ENCODE measurements at regions not wholly inside any gene's neighbourhood (a gene's known extent, or its start where the extent isn't known, plus 50 kb on each side); places are given as distances from the start of the nearest gene placed in this dataset.
A peak's percentile ranks its signal among the peaks of the same experiment; 100 is the strongest.

GRCh38 chr11:111172321-111172862 is 73.1 kb upstream of the POU2AF2 start:
- TF ChIP-seq CTCF (IDR thresholded peaks at IDR 0.05) = no peak
- H3K36me3 ChIP-seq = no peaks in the 10 kb centered on the region
- intact Hi-C loops (cut with DNase I) = no loop called here

GRCh38 chr11:111170761-111171379 is 74.7 kb upstream of the POU2AF2 start:
- Histone ChIP-seq H3K27ac (no peak overlapping the region), H3K9me3 (no peaks in the 10 kb centered on the region), H3K27me3 (no peaks in the 10 kb centered on the region), H3K4me1 (no peaks in the 10 kb centered on the region), H3K4me3 (no peak overlapping the region), H3K36me3 (no peaks in the 10 kb centered on the region)
- intact Hi-C loops (cut with DNase I) = no loop called here
- DNase-seq = no peak
- no peak for TF ChIP-seq CTCF (IDR thresholded peaks at IDR 0.05)
- ATAC-seq = no peak

More at GRCh38 chr11:111172321-111172862, 73.1 kb upstream of the POU2AF2 start:
- Histone ChIP-seq H3K9me3 (no peaks in the 10 kb centered on the region), H3K27me3 (no peaks in the 10 kb centered on the region), H3K4me1 (no peaks in the 10 kb centered on the region), H3K4me3 (no peak overlapping the region), H3K27ac (no peak overlapping the region)
- DNase-seq (peak in 1 of 4 donors; percentile 32), ATAC-seq (no peak)

- Histone ChIP-seq H3K4me3 (no peak overlapping the region), H3K9me3 (no peaks in the 10 kb centered on the region), H3K4me1 (no peaks in the 10 kb centered on the region), H3K27ac (no peak overlapping the region), H3K36me3 (no peaks in the 10 kb centered on the region), H3K27me3 (no peaks in the 10 kb centered on the region)
- intact Hi-C loops (cut with DNase I) = no loop called here
- no peak for ATAC-seq
- no peak for DNase-seq
- TF ChIP-seq CTCF (IDR thresholded peaks at IDR 0.05) = no peak
Observed at GRCh38 chr11:111169367-111169766, 76.2 kb upstream of the POU2AF2 start.

- ATAC-seq = no peak
- no peak overlapping the region for H3K27ac ChIP-seq
- no peak for DNase-seq
- no peaks in the 10 kb centered on the region for H3K9me3 ChIP-seq
- H3K27me3 ChIP-seq = no peaks in the 10 kb centered on the region
- no peak overlapping the region for H3K4me3 ChIP-seq
- intact Hi-C loops (cut with DNase I) = no loop called here
- no peaks in the 10 kb centered on the region for H3K36me3 ChIP-seq
- TF ChIP-seq CTCF (IDR thresholded peaks at IDR 0.05) = no peak
- H3K4me1 ChIP-seq = no peaks in the 10 kb centered on the region
Observed at GRCh38 chr11:111168871-111169270, 76.7 kb upstream of the POU2AF2 start.

- no peaks in the 10 kb centered on the region for H3K9me3 ChIP-seq
- intact Hi-C loops (cut with DNase I) = no loop called here
- ATAC-seq = peak; percentile 18
- H3K4me1 ChIP-seq = no peaks in the 10 kb centered on the region
- H3K4me3 ChIP-seq = no peak overlapping the region
- no peak overlapping the region for H3K27ac ChIP-seq
- H3K27me3 ChIP-seq = no peaks in the 10 kb centered on the region
- no peak for TF ChIP-seq CTCF (IDR thresholded peaks at IDR 0.05)
- H3K36me3 ChIP-seq = no peaks in the 10 kb centered on the region
- DNase-seq = no peak
Observed at GRCh38 chr11:111167666-111168065, 77.9 kb upstream of the POU2AF2 start.
